IMR-90 (cell line): ENCODE measurements at regions not wholly inside any gene's neighbourhood (a gene's known extent, or its start where the extent isn't known, plus 50 kb on each side); places are given as distances from the start of the nearest gene placed in this dataset.

ENCODE experiments used
- ATAC-seq: fragments of 200-7000 bp; cut with Tn5 transposase; 2 replicates; pipeline ENCODE4 v1.9.1; 2020; ENCODE audit warnings: low read depth, mild to moderate bottlenecking, moderate library complexity
- BruUV-seq: library from RNA; stranded (reverse); fragments of 400-500 nt; replicated peaks from 2 replicates; lab custom pipeline; 2021; lab: Mats Ljungman, UMichigan
- CTCF ChIA-PET: fragments of 300-600 bp; formaldehyde crosslinking; extraction: SDS; loops from one replicate; lab custom pipeline; 2021; ENCODE audit warnings: antibody characterized with exemption; lab: Yijun Ruan, JAX
- POLR2A ChIA-PET: fragments of 300-600 bp; sonication (Branson Sonifier 250); formaldehyde crosslinking; loops from one replicate; lab custom pipeline; 2022; ENCODE audit warnings: antibody characterized with exemption; ENCODE audit not compliant: unreplicated experiment; lab: Charles Lee
- DNase-seq: peaks from one replicate; pipeline ENCODE4 v3.0.0; 2013
- H2AFZ ChIP-seq: replicated peaks from 2 replicates; pipeline ENCODE3; 2013; ENCODE audit warnings: low read length, mild to moderate bottlenecking; ENCODE audit not compliant: poor library complexity
- H2AK5ac ChIP-seq: 2 replicates; pipeline ENCODE4 v1.6.1; 2013; ENCODE audit warnings: low read depth, low read length, inconsistent platforms
- H2AK9ac ChIP-seq: replicated peaks from 2 replicates; pipeline ENCODE3; 2013; ENCODE audit warnings: mild to moderate bottlenecking, low read depth, low read length, moderate library complexity; ENCODE audit not compliant: poor library complexity
- H2BK120ac ChIP-seq: 2 replicates; pipeline ENCODE4 v1.6.1; 2013; ENCODE audit warnings: low read depth, low read length, inconsistent platforms
- H2BK15ac ChIP-seq: 3 replicates; pipeline ENCODE4 v1.6.1; 2013; ENCODE audit warnings: low read depth, low read length, inconsistent platforms
- H2BK20ac ChIP-seq: 2 replicates; pipeline ENCODE4 v1.6.1; 2013; ENCODE audit warnings: low read depth, mild to moderate bottlenecking, inconsistent platforms, low read length, moderate library complexity
- H2BK5ac ChIP-seq: 2 replicates; pipeline ENCODE4 v1.6.1; 2013; ENCODE audit warnings: mild to moderate bottlenecking, low read depth, low read length, inconsistent platforms; ENCODE audit not compliant: poor library complexity, severe bottlenecking
- H3K14ac ChIP-seq: replicated peaks from 2 replicates; pipeline ENCODE4 v1.6.1; 2013; ENCODE audit warnings: low read depth, low read length, inconsistent platforms
- H3K18ac ChIP-seq: 2 replicates; pipeline ENCODE4 v1.6.1; 2013; ENCODE audit warnings: low read depth, low read length, control low read depth
- H3K23ac ChIP-seq: 2 replicates; pipeline ENCODE4 v1.6.1; 2013; ENCODE audit warnings: low read depth, low read length, inconsistent platforms
- H3K27ac ChIP-seq: 2 replicates; pipeline ENCODE4 v1.5.1; 2013; ENCODE audit warnings: mild to moderate bottlenecking, control low read depth, low read length; ENCODE audit not compliant: insufficient read depth
- H3K27me3 ChIP-seq: 2 replicates; pipeline ENCODE4 v1.6.1; 2013; ENCODE audit warnings: low read length; ENCODE audit not compliant: control insufficient read depth, insufficient read depth
- H3K36me3 ChIP-seq: 2 replicates; pipeline ENCODE4 v1.6.1; 2013; ENCODE audit warnings: low read length, mixed read lengths; ENCODE audit not compliant: control insufficient read depth, insufficient read depth
- H3K4ac ChIP-seq: 2 replicates; pipeline ENCODE4 v1.6.1; 2013; ENCODE audit warnings: low read depth, low read length, inconsistent platforms
- H3K4me1 ChIP-seq: 2 replicates; pipeline ENCODE4 v1.6.1; 2013; ENCODE audit warnings: low read length, mixed read lengths; ENCODE audit not compliant: control insufficient read depth, insufficient read depth
- H3K4me2 ChIP-seq: 2 replicates; pipeline ENCODE4 v1.6.1; 2013; ENCODE audit warnings: low read depth, mild to moderate bottlenecking, control low read depth, low read length, moderate library complexity
- H3K4me3 ChIP-seq: 2 replicates; pipeline ENCODE4 v1.5.1; 2013; ENCODE audit warnings: low read depth, mild to moderate bottlenecking, control low read depth, low read length, moderate library complexity; ENCODE audit not compliant: insufficient read depth
- H3K56ac ChIP-seq: 2 replicates; pipeline ENCODE4 v1.6.1; 2013; ENCODE audit warnings: low read length, inconsistent platforms; ENCODE audit not compliant: insufficient read depth; ENCODE audit errors: extremely low read depth
- H3K79me1 ChIP-seq, 2 experiments: 2 replicates each; pipeline ENCODE4 v1.6.1; 2013; ENCODE audit warnings: low read length in 2 of 2, inconsistent platforms in 1 of 2, low read depth in 1 of 2
- H3K9ac ChIP-seq: 2 replicates; pipeline ENCODE4 v1.6.1; 2013; ENCODE audit warnings: low read depth, low read length, control low read depth
- H3K9me1 ChIP-seq: 2 replicates; pipeline ENCODE4 v1.6.1; 2013; ENCODE audit warnings: low read length, inconsistent platforms; ENCODE audit not compliant: insufficient read depth
- H3K9me3 ChIP-seq: 2 replicates; pipeline ENCODE4 v1.6.1; 2013; ENCODE audit warnings: low read length; ENCODE audit not compliant: control insufficient read depth, insufficient read depth
- H4K20me1 ChIP-seq: 2 replicates; pipeline ENCODE4 v1.6.1; 2013; ENCODE audit warnings: low read length, inconsistent platforms; ENCODE audit not compliant: insufficient read depth
- H4K5ac ChIP-seq: 2 replicates; pipeline ENCODE4 v1.6.1; 2013; ENCODE audit warnings: mild to moderate bottlenecking, low read depth, low read length, control low read depth
- H4K8ac ChIP-seq, 2 experiments: 2 replicates each; pipeline ENCODE4 v1.6.1; 2013; ENCODE audit warnings: low read depth in 2 of 2, low read length in 2 of 2, control low read depth in 1 of 2, inconsistent platforms in 1 of 2
- H4K91ac ChIP-seq: 2 replicates; pipeline ENCODE4 v1.6.1; 2013; ENCODE audit warnings: low read depth, low read length, inconsistent platforms; ENCODE audit not compliant: insufficient read depth
- CEBPB ChIP-seq: IDR thresholded peaks from 2 replicates; pipeline ENCODE4 v1.6.1; 2012; ENCODE audit warnings: low read depth, low read length, improper control_type of control experiment
- FOS ChIP-seq: fragments of 150-350 bp; IDR thresholded peaks from 2 replicates; pipeline ENCODE4 v1.6.1; 2016; ENCODE audit warnings: low read depth, low read length
- POLR2A ChIP-seq: IDR thresholded peaks from 2 replicates; pipeline ENCODE4 v1.6.1; 2012; ENCODE audit warnings: mild to moderate bottlenecking, low read depth, low read length
- RAD21 ChIP-seq: IDR thresholded peaks from 2 replicates; pipeline ENCODE4 v1.6.1; 2012; ENCODE audit warnings: low read length, improper control_type of control experiment
- WGBS, 2 experiments: methylation state at CpG; one replicate each; pipeline versions ENCODE4 v1.1.5 to v1.1.7; 2013; ENCODE audit warnings: missing lambda C conversion rate in 2 of 2; ENCODE audit not compliant: insufficient read length in 1 of 2; ENCODE audit errors: extremely low coverage in 2 of 2; 5-methylcytosine and 5-hydroxymethylcytosine counted together
- dilution Hi-C: fragments of 300-500 bp; cut with HindIII; formaldehyde crosslinking; loops from one replicate; pipeline ENCODE4 v1.14.3; 2018; ENCODE audit warnings: low sequenced_read_pairs; ENCODE audit not compliant: unreplicated experiment
- in situ Hi-C: fragments of 300-500 bp; cut with MboI; formaldehyde crosslinking; loops from 3 replicates; pipeline ENCODE4 v1.14.3; 2019; ENCODE audit warnings: low sequenced_read_pairs, inconsistent platforms, mixed read lengths
- intact Hi-C: fragments of 100-400 bp; cut with micrococcal nuclease; formaldehyde crosslinking; loops from 2 replicates; pipeline ENCODE4 v1.10.0; 2022

DNA sequence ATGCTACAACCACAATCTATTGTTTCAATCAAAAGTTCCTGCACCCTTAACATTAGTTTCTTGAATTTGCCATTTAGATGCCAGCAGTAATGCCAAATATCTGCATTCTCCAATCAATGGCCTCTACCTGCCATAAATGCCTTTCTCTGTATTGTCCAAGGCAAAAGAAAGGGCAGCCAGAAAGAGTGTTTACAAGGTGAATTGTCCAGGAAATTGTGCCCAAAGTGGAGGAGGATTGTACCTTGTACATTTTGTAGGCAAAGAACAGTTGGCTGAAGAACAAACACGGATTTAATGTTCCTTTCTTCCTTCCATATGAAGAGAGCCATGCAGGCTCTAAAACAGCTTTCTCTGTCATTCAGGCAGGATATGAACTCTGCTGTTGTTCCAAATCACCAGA is 181.5 kb downstream of the GUCY2F start:
- Histone ChIP-seq H3K23ac (no peak overlapping the region), H4K91ac (no peak overlapping the region), H3K18ac (no peak overlapping the region), H3K14ac (no peak overlapping the region), H3K4me1 (no peaks in the 10 kb centered on the region), H3K9me3 (no peaks in the 10 kb centered on the region), H3K27me3 (peaks cover 4% of the 10 kb centered on the region), H2BK20ac (no peak overlapping the region), H3K36me3 (no peaks in the 10 kb centered on the region), H4K20me1 (no peaks in the 10 kb centered on the region), H2BK120ac (no peak overlapping the region), H2AK9ac (no peak overlapping the region), H2AFZ (no peak overlapping the region), H3K56ac (no peak overlapping the region), H3K4me2 (no peak overlapping the region), H4K8ac (no peak overlapping the region), H3K9me1 (no peaks in the 10 kb centered on the region), H4K5ac (no peak overlapping the region), H2BK5ac (no peak overlapping the region), H2AK5ac (no peak overlapping the region), H2BK15ac (no peak overlapping the region), H3K9ac (no peak overlapping the region), H3K4me3 (no peak overlapping the region), H3K4ac (no peak overlapping the region), H3K79me1 (no peaks in the 10 kb centered on the region), H3K27ac (no peak overlapping the region)
- DNase-seq = no peak
- WGBS, 2 experiments = no CpG with 5 or more reads among the region's 1 CpG
- TF ChIP-seq RAD21 (no peak), FOS (no peak), POLR2A (no peak), CEBPB (no peak)
- no peak for ATAC-seq
- POLR2A ChIA-PET = no interaction called here
- intact Hi-C loops (no loop called here), dilution Hi-C loops (no loop called here), in situ Hi-C loops (no loop called here)
- CTCF ChIA-PET = no interaction called here
- no TSS peak for BruUV-seq
